NCI-H2171 treated with DMSO at 0.1 percent for 48 hours (cell line): ENCODE measurements at regions not wholly inside any gene's neighbourhood (a gene's known extent, or its start where the extent isn't known, plus 50 kb on each side); places are given as distances from the start of the nearest gene placed in this dataset.

Experiments
- DNase-seq: peaks from one replicate; lab custom pipeline; 2025; lab: John Stamatoyannopoulos, UW

DNA sequence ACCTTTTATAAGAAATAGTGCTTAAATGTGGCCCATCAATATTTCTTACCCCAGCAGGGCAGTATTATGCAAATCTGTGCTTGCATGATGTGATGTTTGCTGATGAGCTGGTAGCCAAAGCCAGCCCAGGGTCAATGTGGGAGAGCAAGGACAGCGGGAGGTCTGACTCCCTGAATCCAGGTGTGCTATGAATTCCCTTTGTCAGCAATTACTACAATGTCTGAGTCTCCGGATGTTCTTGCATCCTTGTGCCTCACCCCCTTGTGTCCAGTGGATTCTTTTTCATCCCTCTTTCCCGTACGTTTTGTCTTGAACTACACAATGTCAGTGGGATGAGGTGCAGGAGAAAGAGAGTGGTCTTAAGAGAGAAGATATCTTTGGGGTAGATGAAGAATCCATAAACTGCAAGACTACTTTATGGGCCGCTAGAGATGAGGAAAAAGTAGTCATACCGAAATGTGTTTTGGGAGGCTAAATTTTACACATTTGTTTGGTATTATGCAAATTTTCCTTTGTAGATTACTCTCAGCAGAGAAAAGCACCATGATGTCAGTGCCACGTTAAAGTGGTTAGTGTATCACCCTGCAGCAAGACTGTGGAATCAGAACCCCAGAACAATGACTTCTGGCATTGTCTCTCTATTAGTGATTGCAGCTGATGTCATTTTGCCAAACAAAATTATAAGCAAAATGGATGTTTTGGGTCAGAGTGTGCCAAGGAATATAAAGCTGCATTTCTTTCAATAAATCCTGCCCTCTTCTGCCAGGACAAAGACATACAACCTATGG, 53.5 kb upstream of the TSHZ3 start:
- DNase-seq, result no peak

DNA sequence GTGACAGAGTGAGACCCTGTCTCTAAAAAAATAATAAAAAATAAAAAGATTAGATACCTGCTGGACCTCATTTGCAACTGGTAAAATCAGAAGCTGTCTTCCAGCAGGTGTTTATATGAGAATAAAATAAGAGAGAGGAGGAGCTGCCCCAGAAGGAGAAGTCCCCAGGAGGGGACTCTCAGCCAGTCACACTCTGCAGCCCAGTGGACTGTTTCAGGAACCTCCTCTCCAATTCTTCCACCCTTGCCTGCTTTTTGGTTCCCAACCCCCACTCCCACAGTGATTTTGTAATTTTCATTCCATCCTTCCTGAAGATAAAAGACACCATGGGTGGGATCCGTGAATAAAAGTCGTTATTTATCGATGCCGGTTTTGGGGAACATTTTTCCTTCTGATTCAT, 56.9 kb upstream of the TSHZ3 start:
- no peak for DNase-seq

DNA sequence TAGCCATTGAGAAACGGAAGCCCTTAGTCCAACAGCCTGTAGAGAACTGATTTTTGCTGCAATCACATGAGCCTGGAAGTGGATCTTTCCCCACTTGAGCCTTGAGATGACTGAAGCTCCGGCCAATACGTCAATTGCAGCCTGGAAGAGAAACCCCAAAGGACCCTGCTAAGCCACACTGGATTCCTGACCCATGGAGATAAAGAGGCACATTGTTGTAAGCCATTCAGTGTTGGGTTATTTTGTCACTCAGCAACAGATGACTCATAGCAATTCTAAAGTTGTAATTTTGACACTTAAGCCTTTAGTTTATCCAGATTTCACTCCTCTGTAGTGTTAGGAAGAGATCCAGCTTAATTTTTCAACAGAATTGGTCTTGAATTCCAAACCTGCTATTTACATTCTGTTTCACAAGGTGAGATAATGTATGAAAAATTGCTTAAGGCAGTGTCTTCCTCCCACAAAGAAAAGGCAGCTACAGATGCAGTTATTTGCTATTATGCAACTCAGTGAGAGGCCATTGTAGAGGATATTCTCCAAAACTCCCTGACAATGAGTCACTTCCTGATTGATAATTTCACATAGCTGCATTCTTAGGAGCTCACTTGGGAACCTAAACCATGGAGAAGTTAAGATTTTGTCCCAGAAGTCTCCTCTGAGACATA, 59.4 kb upstream of the TSHZ3 start:
- DNase-seq, result no peak

DNA sequence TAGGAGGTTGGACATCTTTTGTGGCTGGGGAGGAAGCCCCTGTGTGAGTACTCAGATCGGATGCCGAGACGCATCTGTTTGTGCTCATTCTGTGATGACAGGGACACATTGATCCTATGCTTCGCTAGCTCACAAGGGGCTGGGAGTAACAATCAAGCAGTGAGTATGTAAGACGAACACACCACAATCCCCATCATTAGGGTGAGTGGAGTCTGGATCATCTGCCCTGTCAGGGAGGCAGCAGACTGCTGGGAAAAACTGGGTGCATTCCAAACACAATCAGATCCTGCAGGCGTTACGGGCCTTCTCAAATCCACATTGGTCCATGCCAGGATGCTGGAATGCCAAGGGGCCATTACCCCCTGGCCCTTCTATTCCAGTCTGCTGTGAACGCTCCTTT, 64.1 kb upstream of the TSHZ3 start:
- DNase-seq, result no peak

DNA sequence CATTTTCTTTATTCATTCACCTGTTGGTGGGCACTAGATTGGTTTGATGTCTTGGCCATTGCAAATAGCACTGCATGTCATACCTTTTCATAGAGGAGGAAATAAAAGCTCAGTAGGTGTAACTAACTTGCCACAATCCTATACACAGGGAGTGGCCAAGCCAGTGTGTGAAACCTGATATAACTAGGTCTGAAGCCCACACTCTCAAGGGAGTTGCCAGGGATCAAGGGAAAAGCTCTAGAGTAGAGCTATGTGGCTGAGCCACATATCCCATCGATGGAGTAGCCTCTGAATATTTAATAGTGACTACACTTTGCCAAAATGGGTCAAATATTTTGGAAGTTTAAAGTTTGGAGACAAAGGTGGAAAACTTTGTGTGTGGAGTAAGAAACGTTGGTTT, 66.1 kb upstream of the TSHZ3 start:
- DNase-seq, result no peak

DNA sequence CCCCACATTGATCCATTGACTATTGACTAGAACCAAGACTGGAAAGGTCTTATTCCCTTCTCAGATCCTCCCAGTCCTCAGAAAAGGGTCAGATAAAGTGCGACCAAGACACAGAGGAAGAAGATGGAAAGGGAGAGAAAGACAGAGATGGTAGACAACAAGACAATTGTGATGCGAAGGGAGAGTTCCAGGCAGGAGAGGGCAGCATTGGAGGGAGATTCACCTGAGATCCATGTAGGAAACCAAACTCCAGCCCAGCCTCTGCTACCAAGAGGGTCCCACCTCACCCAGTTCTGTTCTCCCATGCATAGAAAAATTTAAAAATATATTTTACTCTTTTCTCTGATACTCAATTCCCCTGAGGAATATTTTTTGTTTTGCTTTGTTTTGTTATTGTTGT, 67.3 kb upstream of the TSHZ3 start:
- DNase-seq, result no peak

DNA sequence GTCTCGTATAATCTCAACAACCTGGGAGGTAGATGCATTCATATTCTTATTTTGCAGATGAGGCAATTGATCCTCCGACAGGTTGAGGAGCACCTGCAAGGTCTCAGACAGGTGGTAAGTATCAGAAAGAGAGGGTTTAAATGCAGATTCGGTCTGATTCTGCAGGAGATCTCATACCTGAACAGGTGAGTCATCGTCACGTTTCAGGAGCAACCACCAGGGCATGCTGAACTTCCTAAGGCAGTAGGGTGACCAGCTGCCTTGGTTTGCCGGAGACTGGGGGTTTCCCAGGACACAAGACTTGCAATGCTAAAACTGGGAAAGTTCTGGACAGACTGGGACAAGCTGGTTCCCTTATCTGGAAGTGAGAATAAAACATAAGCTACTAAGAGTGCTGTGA, 68.8 kb upstream of the TSHZ3 start:
- DNase-seq, result no peak

DNA sequence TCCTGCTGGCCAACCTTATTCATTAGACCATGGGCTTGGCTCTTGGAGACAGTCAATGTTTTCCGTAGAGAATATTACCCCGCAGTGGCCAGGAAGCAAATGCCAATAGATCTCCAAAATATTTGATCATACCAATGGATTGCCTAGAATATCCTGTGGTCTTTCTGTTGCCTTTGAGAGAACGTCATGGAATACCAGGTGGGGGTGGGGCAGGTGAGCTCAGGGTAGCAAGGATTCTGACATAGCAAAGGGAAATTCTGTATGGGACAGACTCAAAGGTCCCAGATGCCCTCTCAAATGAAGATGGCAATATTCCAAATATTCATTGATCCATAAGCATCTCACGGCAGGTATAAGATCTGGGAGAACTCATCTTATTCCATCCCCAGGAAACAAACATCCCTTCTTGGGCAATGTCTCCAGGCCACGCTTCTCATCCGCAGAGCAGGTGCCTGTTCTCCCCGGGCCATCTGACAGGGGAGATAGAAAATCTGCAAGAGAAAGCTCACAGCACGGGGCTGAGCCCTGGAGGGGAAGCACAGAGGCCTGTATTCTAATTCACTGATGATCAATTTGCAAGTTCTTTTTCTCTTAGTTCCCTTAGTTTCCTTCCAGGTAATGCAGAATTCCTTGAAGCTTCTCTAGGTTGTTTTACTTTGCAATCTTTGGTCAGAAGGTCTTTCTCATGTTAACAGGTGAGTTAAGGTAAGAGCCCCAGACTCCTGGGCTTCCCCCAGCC, 69.6 kb upstream of the TSHZ3 start:
- DNase-seq, result no peak

DNA sequence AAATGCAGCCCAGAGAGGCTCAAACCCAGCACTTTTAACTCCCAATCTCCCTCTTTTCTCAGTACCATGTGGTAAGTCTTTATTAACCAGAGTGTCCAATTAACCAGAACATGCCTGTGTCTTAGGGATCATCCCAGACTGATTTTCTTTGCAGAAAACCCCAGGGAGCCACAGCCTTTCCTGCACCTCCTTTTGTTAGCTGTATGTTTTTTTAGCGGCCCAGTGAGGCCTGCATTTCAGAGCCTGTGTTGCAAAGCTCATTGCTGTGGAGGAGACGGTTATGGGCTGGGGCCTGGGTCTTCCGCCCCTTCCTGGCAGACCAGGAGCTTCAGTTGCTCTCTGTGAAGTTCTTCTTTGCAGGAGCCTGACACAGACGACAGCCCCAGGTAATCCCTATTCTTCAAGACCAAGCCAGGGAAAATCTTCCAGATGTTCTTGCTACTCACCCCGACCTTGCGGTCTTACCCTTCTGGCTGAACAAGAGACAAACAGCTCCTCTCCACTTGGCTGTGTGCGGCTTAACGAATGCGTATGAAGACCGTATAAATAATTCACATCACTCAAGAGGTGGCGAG, 70.7 kb upstream of the TSHZ3 start:
- DNase-seq, result no peak

DNA sequence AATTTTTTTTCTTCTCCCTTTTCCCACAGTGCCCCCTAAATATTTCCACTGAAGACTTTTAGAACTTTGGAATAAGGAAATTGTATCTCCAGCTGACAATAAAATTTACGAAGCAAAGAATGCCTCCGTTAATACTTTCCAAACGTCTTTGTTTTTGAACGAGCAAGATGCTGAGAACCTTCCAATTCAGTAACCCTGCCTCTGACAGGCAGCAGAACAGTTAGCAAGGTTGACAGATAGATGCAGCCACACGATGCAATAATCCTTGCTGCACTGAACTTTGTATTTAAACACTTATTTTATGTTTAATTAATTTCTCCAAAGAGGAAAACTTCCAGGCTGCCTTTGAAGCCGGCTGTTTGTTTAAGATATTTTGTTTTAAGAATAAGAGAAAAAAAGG, 71.8 kb upstream of the TSHZ3 start:
- DNase-seq, result no peak

DNA sequence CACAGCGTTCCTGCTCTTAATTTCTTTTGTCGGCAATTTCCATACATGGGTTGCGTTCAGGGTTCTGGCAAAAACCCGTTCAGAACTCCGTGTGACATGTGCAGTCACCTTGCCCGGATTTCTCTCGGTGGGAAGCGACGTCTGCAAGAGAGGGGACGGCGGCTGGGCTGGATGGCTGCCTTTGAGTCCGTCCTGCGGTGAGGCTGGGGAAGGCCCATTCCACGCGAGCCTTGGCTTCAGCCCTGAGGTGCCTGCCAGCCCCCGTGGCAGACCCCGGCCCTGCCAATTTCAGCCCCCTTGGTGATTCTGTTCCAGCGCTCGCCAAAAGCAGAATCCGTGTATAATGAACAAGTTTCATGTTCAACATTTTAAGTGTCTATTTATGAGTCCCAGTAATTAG, 72.6 kb upstream of the TSHZ3 start:
- DNase-seq, result no peak

DNA sequence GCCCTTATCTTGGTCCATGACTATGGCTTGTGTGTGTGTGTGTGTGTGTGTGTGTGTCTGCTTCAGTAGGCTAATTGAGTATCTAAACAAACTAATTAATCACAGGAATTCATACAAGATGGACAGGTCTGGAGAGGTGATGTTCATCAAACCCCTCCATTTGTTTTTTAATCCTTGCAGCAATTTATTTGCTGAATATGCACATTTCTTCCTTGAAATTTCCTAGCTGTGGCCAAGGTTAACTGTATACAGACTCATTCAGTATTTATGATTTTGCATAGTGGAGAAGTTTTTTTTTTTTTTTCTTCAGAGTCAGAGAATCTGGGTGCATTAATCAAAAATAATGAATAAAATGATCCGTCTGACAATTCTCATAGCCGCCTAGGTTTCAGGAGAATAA, 74.7 kb upstream of the TSHZ3 start:
- no peak for DNase-seq

DNA sequence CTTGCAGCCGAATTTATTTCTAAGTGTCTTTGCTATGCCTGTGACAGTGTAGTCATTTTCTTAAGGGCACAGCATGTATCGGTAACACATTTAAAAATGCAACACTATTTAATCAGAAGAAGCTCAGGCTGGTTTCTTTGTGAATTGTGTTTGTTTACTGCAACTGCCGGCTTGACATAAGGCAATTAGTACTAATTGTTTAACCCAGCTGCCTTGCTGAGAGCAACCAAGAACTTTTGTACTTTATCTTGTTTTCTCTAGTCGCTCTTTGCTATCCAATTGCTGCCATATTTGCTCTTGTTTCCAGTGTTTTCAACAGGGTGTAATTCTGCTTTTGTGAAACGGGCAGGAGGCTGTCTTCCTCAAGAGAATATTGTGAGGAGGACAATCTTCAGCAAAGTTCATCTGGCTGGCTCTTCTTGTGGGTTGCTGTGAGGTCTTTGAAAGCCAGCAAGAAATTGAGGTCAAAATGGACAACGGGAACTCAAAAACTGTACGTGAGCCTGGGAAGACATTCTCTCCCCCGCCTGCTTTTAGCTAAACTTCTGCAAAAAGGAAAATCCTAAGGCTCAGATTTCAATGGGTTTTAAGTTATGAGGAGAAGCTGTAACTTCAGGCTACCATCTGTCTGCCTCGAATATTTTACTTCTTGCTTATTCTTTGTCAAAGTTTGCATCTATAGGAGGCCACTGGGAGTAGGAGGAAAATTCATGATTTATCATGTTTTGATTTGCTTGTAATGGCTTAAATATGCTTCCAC, 75.8 kb upstream of the TSHZ3 start:
- DNase-seq, result no peak

DNA sequence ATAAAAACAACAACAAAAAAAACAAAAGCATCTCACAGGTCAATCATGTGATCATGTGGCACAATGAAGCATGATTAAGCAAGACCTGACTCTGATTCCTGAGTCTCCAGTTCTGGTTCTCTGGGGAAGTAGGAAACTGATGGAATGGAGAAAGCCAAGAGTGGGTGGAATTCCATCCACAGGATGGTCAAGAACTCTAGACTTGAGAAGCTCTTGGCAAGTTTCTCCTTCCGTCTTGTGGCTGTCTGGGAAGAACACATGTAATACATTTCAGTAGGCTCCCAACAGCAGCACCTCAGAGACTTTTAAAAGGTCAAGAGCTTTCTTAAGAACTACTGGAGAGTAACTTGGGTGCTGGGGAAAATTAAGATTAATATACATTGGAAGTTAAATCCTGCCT, 78.6 kb upstream of the TSHZ3 start:
- no peak for DNase-seq

DNA sequence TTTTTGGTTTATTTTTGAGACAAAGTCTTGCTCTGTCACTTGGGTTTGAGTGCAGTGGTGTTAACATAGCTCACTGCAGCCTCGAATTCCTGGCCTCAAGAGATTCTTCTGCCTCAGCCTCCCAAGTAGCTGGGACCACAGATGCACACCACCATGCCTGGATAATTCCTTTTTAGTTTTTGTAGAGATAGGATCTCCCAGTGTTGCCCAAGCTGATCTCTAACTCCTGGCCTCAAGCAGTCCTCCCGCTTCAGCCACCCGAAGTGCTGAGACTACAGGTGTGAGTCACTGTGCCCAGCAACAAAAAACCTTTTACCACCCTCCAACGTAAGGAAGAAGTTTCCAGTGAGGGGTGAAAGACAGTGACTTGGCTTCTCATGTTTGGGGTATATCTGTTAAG, 81.1 kb upstream of the TSHZ3 start:
- DNase-seq, result no peak

DNA sequence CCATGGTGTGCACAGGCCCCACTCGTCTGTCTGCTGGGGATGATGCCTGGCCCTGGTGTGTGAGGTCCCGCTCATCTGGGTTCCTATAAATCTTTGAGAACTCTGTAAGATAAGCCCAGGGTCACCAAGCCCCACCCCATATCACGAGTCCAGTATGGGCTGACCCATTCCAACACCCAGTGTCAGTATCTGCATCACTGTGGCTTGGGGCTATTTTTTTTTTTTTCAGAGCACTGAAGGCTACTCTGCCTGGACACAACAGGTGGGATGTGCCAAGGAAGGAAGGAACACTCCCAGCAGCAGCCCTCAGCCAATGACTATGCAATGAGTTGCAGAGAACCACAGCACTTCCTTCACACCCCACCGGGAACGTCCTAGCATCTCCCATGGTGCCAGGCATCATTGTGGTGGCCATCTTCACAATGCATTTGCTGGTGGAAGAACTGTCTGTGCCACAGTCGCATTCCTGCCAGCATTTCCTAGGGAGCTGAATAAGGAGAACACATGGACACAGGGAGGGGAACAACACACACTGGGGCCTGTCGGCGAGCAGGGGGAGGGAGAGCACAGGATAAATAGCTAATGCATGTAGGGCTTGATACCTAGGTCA, 83.1 kb upstream of the TSHZ3 start:
- DNase-seq, result no peak

DNA sequence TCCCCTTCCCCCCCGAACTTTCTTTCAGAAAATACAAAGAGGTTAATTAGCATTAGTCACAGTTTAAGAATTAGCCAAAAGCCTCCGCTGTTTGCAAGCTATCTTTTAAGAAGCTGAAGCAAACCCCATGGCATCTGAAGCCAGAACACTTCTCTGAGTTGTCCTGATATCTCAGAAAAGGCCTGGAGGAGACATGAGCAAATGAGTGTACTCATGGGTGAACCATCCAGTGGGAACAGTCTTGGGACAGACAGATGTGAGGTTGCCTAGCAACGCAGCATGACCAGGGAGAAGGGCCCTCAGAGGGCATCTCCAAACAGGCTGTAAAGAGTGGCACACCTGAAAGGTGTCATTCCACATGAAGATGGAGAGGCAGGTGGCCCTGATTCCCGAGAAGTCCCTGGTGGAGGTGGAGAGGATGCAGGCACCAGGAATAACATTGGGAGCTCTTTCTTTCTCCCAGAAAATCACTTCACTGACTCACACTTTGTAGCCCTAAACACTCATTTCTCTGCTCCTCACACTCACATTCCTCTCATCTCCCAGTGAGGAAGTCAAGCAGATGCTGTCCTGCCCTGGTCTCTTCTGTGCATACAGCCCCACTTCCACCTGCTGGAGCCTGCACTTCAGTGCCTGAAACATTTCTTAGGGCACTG, 87.0 kb upstream of the TSHZ3 start:
- no peak for DNase-seq

DNA sequence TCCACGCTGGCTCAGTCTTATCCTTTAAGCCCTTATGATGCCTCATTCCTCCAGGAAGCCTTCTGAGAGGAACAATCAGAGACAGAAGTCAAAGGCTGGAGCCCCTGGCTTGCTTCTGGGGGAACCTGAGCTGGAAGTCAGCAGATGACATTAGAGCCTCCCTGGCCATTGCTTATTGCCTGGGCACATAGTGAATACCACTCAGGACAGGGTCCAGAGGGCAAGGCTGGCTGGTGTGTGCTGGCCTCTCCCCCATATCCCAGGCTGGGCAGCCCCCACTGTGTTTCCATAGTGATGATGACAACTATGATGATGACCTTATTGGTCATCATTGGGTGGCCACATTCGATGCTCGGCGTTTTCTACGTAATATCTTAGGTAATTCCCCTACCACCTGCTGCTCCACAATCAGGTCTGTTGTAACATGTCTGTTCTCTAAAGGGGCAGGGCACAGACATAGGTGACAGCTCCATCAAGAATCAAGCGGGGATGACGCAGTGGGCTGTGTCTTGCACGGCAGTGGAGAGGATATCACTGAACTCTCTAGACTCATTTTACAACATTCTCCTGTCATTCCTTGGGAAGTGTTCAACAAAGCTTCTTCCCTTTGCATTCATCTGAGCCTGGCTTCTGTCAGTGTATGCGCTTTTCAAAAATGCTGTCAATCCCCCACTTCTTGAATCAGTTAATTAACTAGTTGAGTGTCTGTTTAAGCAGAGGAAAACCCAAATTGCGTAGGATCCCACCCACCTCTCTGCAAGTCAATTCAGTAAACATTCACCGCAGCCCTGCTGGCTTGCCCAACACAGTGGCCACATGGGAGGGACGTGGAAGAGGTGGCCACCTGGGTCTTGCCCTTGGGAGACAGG, 89.4 kb upstream of the TSHZ3 start:
- DNase-seq, result no peak

DNA sequence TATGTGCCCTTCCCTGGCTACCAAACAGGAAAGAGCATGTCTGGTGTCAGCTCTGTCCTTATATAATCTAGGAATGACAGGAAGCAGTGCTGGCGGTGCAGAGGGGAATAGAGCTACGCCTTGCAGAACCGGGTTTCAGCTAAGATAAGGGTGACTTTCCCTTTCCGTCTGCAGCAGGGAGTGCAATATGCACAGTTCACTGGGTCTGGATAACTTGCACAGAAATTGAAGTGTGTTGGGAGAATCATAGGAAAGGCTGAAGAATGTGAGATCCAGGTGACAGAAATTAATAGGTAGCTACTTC, 90.0 kb upstream of the TSHZ3 start:
- no peak for DNase-seq

DNA sequence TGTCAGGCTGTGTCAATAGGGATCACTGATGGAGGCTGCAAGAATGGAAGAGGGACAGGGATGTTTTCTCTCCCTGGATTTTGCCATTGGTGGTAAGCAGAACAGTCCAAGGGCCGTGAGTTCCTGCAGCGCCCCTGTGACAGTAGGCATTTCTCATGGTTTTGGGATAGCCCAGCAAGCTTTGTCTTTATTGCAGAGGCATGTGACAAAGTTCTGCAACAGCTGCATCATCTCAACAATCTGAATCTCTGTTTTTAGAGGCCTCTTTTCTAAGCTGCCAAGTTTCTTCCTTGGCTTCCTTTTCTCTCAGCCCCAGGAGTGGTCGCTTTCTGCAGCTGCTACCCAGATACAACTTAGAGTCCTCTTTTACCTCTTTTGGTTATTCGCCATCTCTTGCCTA, 95.7 kb upstream of the TSHZ3 start:
- no peak for DNase-seq
